ENCODE measurements at regions not wholly inside any gene's neighbourhood (a gene's known extent, or its start where the extent isn't known, plus 50 kb on each side); places are given as distances from the start of the nearest gene placed in this dataset.

GRCh38 chr13:32955881-32956594, 60.2 kb upstream of the KL start:
- no peak overlapping the region for H3K4me3 ChIP-seq
- H3K27ac ChIP-seq: peak overlapping the region in 1 of 3 donors; percentile 11
- no peaks in the 10 kb centered on the region for H3K36me3 ChIP-seq
- H3K4me1 ChIP-seq: peaks cover 0 to 14% (median 3%) of the 10 kb centered on the region in 4 donors
- 74% methylated on average over 5 of the region's 5 CpGs for WGBS (ENCODE audit: insufficient coverage, low coverage, low lambda C conversion rate, missing lambda C conversion rate)
- intact Hi-C loops (cut with DNase I): no loop called here
- no peak for TF ChIP-seq POLR2A (IDR thresholded peaks at IDR 0.05)
- no peak for TF ChIP-seq CTCF (IDR thresholded peaks at IDR 0.05)
- ATAC-seq: peak; percentile 71 to 86 (median 82)
- no peaks in the 10 kb centered on the region for H3K27me3 ChIP-seq
- H3K9me3 ChIP-seq: no peaks in the 10 kb centered on the region
- DNase-seq: no peak

- no peak overlapping the region for H3K4me3 ChIP-seq
- DNase-seq (no peak), ATAC-seq (peak; percentile 54 to 89 (median 76))
- no CpG with 5 or more reads among the region's 1 CpG for WGBS (ENCODE audit: insufficient coverage, low coverage, low lambda C conversion rate, missing lambda C conversion rate)
- no peaks in the 10 kb centered on the region for H3K9me3 ChIP-seq
- H3K27ac ChIP-seq: peak overlapping the region in 2 of 3 donors; percentile 6 to 11
- no peak for TF ChIP-seq CTCF (IDR thresholded peaks at IDR 0.05)
- no peak for TF ChIP-seq POLR2A (IDR thresholded peaks at IDR 0.05)
- H3K36me3 ChIP-seq: no peaks in the 10 kb centered on the region
- H3K27me3 ChIP-seq: no peaks in the 10 kb centered on the region
- H3K4me1 ChIP-seq: peaks cover 0 to 14% (median 3%) of the 10 kb centered on the region in 4 donors
- intact Hi-C loops (cut with DNase I): no loop called here
Observed at GRCh38 chr13:32956595-32956933, 59.7 kb upstream of the KL start.

- H3K4me3 ChIP-seq: no peak overlapping the region
- intact Hi-C loops (cut with DNase I): no loop called here
- H3K36me3 ChIP-seq: no peaks in the 10 kb centered on the region
- no peak overlapping the region for H3K27ac ChIP-seq
- H3K4me1 ChIP-seq: peaks cover 0 to 14% (median 3%) of the 10 kb centered on the region in 4 donors
- DNase-seq (no peak), ATAC-seq (no peak)
- TF ChIP-seq CTCF (IDR thresholded peaks at IDR 0.05): no peak
- TF ChIP-seq POLR2A (IDR thresholded peaks at IDR 0.05): no peak
- H3K9me3 ChIP-seq: no peaks in the 10 kb centered on the region
- WGBS (ENCODE audit: insufficient coverage, low coverage, low lambda C conversion rate, missing lambda C conversion rate): 84% methylated on average over 4 of the region's 4 CpGs
- no peaks in the 10 kb centered on the region for H3K27me3 ChIP-seq
Observed at GRCh38 chr13:32960626-32961025, 55.6 kb upstream of the KL start.

- no peak overlapping the region for H3K4me3 ChIP-seq
- no peak for TF ChIP-seq POLR2A (IDR thresholded peaks at IDR 0.05)
- intact Hi-C loops (cut with DNase I): no loop called here
- DNase-seq (no peak), ATAC-seq (no peak)
- H3K27me3 ChIP-seq: no peaks in the 10 kb centered on the region
- no peaks in the 10 kb centered on the region for H3K36me3 ChIP-seq
- H3K27ac ChIP-seq: no peak overlapping the region
- H3K4me1 ChIP-seq: peaks cover 0 to 5% (median 0%) of the 10 kb centered on the region in 4 donors
- no CpG with 5 or more reads among the region's 1 CpG for WGBS (ENCODE audit: insufficient coverage, low coverage, low lambda C conversion rate, missing lambda C conversion rate)
- H3K9me3 ChIP-seq: no peaks in the 10 kb centered on the region
Observed at GRCh38 chr13:32961724-32962123, 54.5 kb upstream of the KL start.

- WGBS (ENCODE audit: insufficient coverage, low coverage, low lambda C conversion rate, missing lambda C conversion rate): 77% methylated on average over 2 of the region's 2 CpGs
Observed at GRCh38 chr13:32962342-32962741, 53.9 kb upstream of the KL start.

More at GRCh38 chr13:32962342-32962741, 53.9 kb upstream of the KL start:
- no peaks in the 10 kb centered on the region for H3K4me1 ChIP-seq
- TF ChIP-seq POLR2A (IDR thresholded peaks at IDR 0.05) (no peak), CTCF (IDR thresholded peaks at IDR 0.05) (no peak)
- ATAC-seq (no peak), DNase-seq (no peak)
- no peaks in the 10 kb centered on the region for H3K36me3 ChIP-seq
- intact Hi-C loops (cut with DNase I): no loop called here
- no peaks in the 10 kb centered on the region for H3K9me3 ChIP-seq
- no peaks in the 10 kb centered on the region for H3K27me3 ChIP-seq
- no peak overlapping the region for H3K4me3 ChIP-seq
- no peak overlapping the region for H3K27ac ChIP-seq
